Stimulated activated CD4-positive, alpha-beta T cell treated with anti-CD3 and anti-CD28 coated beads, TNF-alpha, amount 100 ng/mL, for 4 hours (primary cell): ENCODE measurements at regions not wholly inside any gene's neighbourhood (a gene's known extent, or its start where the extent isn't known, plus 50 kb on each side); places are given as distances from the start of the nearest gene placed in this dataset.
"Not testable (repeated sequence)": the region's sequence is repeated elsewhere in the genome, so short reads cannot be mapped to it uniquely, and the experiment has no call there.

Experiments used
- DNase-seq, 3 experiments: peaks; one replicate each; pipeline ENCODE4 v3.0.0-alpha.2; 2020; ENCODE audit warnings: low read depth in 3 of 3

DNA sequence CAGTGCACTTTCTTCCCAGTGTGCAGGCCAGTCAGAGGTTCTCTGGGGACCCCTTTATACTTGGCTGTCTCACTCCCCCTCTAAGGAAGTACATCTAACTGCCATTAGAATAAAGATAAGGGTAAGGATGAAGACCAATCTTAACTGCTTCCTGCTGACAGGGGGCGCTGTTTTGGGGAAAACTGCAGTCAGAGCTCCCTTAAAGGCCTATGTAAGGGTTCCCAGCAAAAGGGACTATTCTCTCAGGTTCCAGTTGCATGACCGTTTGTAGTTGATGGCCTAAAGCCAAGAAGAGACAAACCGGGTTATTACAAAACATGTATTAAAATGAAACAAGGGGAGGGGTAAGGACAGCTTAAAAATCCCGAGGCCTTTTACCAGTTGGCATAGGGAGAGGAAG lies 115.6 kb upstream of the SPIN4 start:
- no peak for DNase-seq

DNA sequence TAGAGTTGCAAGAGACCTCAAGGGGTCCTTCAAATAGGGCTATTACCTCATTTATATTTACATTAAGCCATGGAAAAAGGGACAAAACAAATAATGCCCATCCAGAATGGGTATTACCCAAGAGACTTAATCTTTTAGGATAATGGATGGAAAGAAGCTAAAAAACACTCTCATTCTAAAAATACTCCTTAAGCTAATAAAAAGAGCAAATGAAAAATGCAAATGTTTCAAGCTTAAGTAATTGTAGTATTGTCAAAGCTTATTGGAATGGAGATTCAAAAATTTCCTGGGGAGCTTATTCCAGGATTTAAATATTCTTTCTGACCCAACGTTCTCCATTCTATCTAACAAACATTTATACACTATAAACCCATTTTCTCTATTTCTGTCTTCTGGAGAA lies 107.8 kb upstream of the SPIN4 start:
- no peak for DNase-seq

DNA sequence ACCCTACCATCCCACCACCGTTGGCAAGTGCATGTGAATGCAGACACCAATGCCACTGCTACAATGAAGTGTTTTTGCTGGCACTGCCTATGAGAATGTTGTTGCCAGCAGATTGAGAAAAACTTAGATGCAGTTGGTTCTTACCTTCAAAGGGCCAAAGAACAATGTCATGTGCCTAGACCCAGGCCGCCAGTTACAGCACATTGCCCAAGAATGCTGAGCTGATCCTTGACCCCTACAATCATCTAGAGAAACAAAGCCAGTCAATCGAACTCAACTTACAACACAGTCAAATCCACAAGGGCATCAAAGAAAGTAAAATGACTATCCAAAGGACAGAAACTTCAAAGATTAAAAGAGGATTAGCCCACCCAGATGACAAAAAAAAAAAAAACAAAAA lies 102.4 kb upstream of the SPIN4 start:
- no peak for DNase-seq

DNA sequence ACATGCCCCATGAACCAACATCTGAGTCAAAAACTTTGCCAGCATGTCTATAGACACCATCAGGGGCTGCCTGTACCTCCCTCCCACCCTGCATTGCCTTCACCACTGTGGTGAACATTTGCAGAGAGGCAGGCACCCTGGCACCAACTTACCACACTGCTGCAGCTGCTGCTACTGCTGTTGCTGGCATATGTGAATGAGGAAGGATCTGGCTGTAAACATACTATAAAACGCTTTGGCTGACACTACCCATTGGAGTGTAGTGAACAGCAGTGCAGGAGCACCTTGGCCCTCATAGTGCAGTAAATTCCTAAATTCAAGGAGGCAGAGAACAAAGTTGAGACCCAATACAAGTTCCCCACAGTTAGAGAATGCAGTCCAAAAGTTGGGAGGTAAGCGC lies 90.6 kb upstream of the SPIN4 start:
- DNase-seq: no peak

DNA sequence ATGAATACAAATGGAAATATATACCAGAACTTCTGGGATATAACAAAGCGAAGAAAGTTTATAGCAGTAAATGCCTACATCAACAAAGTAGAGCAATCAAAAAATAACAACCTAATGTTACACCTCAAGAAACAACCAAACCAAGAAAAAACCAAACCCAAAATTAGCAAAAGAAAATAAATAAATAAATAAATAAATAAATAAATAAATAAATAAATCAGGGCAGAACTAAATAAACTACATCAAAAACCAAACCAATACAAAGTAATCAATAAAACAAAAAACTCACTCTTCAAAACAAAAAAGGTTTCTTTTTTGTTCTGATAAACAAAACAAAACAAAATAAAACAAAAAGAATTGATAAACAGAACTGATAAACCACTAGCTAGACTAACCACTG lies 88.4 kb upstream of the SPIN4 start:
- DNase-seq: no peak

DNA sequence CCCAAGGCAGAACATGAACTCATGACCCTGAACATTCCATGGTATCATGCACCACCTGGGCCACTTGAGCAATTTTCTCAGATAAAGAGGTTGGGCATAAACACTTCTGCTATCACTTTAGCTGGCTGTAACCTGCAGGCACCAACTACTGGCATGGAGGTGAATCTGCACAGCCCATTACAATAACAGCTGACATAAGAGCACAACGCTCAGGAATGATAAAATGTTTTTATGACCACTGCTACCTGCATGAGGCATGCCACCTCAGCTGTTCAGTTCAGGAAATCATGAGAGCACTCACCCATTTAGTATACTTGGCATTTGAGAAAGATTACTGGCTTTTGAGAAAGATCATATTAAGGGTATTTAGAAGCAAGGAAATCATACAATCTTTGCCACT lies 85.7 kb upstream of the SPIN4 start:
- no peak for DNase-seq

DNA sequence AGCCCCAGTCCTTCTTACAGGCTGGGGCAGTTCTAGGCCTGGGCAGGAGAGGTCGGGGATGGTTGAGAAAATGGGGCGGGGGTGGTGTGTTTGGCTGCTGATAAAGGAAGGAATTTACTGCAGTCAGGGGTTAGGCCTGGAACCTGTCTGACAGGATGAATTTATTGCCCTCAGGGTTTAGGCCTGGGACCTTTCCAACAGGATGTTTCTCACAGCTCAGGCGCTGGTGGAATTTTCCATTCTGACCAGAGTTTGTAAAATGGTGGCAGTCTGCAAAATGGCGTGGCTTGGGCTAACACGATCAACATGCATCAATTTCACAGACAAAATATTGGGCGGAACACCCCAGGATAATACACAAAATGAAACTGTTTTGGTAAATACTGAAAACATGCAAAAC lies 83.5 kb upstream of the SPIN4 start:
- no peak for DNase-seq

DNA sequence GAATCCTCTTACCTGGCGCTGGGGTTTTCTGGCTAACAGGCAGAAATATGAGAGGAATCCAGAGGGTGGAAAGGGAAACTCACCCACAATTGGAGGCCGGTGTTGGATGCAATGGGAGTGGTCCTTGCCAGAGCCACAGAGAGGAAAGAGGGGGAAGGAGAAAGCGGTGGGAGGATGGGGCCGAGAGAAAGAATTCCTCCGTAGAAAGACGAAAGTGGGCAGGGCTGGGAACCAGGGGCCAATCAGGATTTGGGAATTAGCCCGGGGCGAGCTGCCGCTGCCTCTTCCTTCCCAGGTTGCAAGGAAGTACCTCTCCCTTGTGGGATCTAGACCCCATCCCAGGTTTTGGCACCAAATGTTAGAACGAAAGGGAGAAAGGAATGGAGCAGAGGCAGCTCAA lies 83.1 kb upstream of the SPIN4 start:
- no peak for DNase-seq

DNA sequence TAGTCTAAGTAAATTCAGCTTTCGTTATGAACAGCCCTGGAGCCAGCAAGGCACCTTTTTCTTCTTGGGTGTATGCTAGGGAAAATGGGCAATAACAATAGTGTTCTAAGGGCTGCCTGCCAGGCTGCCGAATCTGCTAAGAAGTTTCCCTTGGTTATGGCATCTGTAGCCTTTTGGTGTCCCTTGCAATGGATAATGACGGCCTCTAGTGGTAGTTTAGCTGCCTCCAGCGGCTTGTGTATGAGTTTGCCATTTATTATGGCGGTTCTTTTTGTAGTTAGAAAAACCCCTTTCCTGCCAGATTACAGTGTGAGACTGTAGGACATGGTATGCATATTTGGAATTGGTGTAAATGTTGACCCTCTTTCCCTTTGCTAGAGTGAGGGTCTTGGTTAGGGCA lies 78.9 kb upstream of the SPIN4 start:
- no peak for DNase-seq

DNA sequence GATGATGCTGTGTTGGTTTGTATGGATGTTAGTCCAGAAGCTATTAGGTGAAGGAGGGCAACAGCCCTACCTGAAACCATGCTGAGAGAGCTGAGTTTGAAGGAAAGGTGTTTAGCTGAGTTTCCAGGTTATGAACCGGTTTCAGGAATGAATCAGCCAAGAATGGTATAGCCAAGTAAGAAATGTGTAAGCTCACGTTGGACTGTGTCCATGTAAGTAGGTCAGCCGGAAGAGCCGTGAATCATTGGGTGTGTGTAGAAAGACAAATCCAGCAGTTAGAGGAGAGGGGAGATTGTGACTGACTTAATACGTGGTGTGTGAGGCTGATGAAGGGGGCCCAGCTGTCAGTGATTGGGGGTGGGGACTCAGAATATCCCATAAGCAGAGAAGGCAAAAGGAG lies 77.2 kb upstream of the SPIN4 start:
- DNase-seq: no peak

DNA sequence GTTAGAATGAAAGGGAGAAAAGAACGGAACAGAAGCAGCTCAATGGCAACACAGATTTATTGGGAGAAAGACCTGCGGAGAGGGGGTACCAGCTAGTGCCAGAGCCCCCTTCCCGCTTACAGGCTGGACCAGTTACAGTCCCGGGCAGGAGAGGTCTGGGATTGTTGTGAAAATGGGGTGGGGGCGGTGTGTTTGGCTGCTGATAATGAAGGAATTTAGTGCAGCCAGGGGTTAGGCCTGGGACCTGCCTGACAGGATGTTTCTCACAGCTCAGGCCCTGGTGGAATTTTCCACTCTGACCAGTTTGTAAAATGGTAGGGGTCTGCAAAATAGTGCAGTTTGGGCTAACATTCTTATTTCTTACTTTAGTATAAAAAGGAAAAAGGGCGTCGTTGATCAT lies 75.4 kb upstream of the SPIN4 start:
- DNase-seq: no peak

DNA sequence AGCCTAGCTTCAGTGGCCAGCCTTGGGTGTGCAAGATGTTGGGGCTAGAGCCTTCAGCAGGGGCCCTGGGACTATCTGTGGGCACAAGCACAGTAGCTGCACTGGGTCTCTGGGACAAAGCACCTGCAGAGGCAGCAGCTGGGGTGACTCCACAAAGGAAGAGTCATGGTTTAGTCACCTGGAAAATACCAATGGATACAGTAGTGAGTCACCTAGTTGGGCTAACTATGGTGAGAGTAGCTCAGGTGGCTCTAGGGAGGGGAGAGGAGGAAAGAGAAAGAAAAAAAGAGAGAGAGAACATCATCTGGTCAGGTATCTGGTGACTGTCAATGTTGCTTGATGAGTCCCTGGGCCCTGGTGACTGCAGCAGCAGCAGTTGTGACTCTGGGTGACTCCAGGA lies 72.9 kb upstream of the SPIN4 start:
- no peak for DNase-seq

DNA sequence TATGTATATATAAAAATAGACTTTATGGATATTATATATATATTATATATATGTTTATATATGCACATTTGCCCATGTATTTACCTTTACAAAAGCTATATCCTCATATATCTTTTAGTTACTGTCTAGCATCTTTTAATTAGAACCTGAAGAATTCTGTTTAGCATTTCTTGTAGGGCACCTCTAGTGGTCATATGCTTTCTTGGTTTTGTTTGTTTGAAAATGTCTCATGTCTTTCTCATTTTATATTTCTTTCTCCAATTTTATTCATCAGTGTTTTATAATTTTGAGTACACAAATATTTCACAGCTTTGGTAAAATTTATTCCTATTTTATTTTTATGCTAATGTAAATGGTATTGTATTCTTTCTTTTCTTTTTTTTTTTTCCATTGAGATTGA lies 70.3 kb upstream of the SPIN4 start:
- DNase-seq: no peak

DNA sequence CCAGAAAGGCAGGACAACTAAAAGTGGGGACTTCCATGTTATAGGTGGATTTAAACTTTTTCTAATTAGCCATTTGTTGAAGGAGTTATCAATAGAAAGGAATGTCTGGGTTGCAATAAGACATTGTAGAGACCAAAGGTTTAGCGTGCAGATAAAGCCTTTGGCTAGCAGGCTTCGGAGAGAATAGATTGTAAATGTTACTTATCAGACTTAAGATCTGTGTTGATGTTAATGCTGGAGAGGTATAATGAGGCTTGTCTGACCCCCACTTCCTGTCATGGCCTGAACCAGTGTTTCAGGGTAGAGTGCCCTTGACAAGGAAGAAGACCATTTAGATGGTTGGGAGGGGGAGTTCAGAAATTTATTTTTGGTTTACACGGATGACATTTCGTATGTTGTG lies 67.1 kb upstream of the SPIN4 start:
- no peak for DNase-seq

DNA sequence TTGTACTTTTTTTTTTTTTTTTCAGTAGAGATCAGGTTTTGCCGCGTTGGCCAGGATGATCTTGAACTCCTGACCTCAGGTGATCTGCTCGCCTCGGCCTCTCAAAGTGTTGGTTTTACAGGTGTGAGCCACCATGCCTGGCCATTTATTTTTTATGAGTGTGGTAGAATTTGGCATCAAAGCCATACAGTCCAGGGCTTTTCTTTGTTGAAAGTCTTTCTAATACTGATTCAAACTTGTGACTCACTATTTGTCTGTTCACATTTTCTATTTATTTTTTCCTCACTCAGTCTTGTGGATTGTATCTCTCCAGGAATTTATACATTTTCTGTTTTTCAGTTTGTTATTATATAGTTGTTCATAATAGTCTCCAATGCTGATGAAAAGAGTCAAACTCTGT lies 66.5 kb upstream of the SPIN4 start:
- no peak for DNase-seq

DNA sequence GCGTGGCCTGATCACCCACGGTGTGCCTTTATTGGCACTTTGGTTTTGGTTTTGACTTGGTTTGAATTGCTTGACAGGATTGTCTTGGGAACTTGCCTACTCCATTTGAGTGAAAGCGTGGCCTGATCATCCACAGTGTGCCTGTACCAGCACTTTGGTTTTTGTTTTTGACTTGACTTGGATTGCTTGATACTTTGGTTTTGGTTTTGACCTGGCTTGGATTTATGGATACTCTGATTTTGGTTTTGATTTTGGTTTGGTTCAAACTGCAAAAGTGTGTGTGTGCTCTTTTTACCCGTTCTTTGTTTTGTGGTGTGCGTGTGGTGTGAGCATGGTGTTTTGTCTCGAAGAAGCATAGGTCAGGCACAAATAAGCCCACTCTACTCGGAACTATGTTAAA lies 58.8 kb upstream of the SPIN4 start:
- DNase-seq: not testable (repeated sequence)

DNA sequence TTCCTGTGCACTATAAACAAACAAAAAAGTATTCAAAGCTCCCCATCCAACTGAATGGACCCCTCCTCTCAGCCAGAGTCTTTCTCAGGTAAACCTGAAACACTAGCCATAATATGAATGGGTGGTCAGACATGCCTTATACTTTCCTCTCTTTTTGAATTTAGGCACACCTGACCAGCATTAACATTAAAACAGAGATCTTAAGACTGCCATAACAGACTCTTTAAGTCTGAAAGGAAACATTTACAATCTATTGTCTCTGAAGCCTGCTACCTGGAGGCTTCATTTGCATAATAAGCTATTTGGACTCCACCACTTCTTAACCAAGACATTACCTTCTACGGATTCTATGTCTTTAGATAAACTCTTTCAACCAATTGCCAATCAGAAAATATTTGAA lies 56.9 kb upstream of the SPIN4 start:
- no peak for DNase-seq

DNA sequence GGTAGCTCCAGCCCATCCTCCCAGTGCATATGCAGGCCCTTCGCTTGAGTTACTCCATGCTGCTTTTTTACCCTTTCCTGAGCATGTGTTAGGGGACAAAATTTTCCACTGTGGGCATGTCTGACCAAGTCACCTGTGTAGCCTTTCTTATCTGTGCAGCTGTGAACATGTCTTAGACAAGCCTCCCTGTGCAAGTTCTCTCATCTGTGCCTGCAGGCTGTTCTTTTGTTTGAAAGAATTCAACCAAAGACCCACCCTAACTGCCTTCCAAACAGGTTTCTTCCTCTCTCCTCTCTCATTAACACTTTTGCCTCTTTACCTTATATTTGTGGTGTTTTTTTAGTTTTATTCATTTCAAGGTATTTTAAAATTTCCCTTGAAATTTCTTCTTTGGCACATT lies 53.2 kb upstream of the SPIN4 start:
- no peak for DNase-seq

DNA sequence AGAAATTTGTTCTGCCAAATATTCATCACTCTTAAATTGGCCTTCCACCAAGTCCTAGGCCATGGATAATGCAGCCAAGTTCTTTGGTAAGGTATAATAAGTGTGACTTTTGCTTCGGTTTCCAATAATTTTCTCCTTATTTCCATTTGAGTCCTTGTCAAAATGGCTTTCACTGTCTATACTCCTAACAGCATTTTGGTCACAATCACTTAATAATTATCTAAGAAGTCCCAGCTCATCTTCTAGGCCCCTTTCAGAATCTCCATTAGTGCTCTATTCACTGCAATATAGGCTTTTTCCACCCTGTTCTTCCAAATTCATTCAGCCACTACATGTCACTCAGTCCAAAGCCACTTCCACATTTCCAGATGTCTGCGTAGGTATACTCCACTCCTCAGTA lies 51.0 kb upstream of the SPIN4 start:
- no peak for DNase-seq
